ENCODE measurements at regions not wholly inside any gene's neighbourhood (a gene's known extent, or its start where the extent isn't known, plus 50 kb on each side); places are given as distances from the start of the nearest gene placed in this dataset.

DNA sequence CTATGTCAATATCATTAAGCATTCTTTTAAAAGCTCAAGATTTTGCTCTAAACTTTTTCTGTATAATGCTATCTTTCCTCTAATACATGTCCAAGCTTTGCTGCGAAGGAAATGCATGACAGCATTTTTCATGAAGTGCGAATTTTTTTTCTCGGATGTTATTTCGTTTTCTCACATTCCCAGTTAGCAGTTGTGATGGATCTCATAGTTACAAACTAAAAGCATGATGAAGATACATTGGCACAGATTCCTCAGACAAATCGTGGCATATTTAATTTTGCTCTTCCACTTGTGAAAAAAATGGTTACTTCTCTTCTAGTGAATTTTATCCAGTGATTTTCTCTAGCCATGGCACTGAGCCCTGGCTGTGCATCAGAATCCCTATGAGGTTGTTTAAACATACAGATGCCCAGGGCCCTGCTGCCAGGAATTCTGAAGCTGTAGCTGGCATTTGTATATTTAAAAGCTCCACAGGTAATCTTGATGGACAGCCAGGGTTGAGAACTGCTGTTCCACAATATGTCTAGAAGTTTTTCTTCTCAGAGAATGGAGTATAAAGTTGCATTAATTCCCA is 299.8 kb upstream of the NEBL start:
- DNase-seq = no peak

DNA sequence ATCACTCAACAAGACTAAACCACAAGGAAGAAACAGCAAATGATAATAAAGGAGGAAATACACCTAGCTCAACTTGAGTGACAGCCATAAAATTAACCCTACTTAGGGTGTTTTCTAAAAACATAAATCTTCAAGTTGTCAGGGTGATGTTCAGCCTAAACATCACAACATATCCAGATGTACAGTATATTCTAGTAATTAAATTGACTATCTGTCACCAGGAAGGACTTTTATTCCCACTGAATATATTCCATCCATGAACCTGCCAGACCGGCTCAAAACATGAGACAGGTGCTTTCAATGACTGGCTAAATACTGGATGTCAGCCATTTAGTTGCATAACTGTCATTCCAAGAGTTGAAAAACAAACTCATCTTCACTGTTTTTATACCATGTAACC is 298.1 kb upstream of the NEBL start:
- DNase-seq = no peak

DNA sequence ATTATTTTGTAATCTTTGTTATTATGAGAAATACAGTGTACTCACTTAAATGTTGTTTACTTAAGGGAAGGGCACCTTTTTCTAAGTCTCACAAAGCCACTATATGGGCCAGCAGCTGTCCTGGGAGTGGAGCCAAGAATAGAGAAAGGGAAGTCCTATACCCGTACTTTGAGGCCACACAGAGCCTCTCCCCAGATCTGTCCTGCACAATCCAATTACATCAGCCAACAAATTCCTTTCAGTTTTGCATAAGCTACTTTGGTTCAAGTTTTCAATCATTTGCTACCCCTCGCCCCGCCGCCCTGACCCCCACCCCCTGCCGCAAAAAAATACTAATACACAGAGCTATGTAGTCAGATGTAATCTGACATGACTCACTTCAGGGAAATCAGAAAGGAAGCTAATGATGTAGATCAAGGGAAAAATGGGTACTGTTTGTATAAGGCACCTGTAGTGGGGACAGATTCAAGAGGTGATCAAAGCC is 297.4 kb upstream of the NEBL start:
- DNase-seq = no peak

DNA sequence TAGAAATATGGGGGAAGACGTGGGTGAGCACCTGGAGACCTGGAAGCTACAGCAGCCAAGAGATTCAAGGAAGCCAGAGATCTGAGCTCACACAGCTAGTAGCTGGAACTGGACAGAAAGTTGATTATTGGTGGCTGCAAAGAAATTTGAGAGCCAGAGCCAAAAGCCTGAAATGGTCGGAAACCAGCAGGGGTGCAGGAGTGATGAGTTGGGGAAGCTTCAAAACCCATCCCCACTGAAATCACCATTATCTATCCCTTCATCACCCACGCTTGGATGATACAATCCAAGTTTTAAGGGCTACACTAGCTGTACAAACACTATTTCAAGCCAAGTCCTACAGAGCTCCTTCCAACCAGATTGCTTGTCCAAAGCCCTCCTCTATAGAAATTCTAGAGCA is 296.1 kb upstream of the NEBL start:
- no peak for DNase-seq

DNA sequence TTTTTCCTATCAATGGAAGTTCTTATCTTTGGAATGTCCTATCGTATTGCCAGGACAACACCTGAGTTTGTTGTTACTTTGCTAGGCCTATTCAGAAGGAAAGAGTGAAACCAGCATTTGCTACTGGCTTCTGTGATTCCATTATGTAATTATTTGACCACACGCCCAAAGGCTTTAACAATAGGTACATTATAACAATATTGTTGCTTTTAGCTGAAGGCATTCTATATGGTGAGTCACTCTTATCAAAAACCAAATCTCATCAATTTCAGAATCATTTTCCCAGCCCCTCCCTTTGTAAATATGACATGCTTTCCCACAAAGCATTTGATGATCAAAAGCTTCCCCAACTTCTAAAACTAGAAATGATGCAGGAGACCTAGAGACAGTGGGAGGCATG is 294.4 kb upstream of the NEBL start:
- DNase-seq = no peak

DNA sequence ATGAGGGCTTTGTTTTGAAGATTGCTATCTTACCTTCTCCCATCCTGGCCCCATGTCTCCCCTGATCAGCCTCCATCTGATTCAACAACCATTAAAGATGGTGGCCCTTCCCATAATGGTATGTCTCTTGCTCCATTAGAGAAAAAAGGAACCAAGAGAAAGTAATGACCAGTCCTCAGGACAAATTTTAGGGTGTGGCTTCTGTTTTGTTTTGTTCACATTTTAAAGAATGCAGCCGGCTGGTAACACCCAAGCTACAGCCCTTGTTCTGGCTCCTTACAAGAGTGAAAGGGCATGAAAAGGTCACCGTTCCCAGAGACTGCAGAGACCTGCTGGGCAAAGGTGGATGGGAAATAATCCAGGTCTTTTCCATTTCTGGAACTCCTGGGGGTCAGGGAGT is 287.9 kb upstream of the NEBL start:
- no peak for DNase-seq

DNA sequence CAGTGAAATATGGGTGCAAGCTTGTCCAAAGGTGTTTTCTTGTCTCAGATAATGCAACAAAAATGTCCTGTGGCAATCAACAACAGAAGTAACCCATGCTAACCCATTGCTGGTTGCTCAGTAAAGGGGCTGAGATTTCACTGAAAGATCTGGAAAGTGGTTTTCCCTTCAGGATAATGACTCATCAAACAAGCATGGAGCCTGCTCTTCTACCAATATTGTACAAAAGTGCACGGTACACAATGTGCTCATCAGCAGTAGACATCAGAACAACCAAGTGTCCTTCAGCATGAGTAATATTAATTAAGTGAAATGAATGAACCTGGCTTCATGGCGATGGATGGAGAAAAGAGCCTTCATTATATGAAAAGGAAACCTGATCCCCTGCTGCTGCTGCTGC is 287.1 kb upstream of the NEBL start:
- DNase-seq = no peak

DNA sequence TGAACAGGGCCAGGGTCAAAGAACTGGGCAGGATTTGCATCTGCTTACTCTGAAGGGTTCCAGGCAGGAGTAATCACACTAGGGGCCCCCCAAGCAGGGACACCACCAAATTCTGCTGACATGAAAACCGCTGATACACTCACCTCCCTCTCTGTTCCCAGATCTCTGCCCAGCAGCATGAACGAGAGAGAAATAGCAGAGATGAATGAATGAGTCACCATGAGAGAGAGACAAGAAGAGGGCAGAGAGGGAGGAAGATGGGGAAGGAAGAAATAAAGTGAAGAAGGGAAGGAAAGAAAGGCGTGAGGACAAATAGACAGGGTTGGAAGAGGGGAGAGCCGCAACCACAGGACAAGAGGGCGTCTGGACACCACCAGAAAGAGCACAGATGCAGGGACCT is 285.9 kb upstream of the NEBL start:
- no peak for DNase-seq

DNA sequence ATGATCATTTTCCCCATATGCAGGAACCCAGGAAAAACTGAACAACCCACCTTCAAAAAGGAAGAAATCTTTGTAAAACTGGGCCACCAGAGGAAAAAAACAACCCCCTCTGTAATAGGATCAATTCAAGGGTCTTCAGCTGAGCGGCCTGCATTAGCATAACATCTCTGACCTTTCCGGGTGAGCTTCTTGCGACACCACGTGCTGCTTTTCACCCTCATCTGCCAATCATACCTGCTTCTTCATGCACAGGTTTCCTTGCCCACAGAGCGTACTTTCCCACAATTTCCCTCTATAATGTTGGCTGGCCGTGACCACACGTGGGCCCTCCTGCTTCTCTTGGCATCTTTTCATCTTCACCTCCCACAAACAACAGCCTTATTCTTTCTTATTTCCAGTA is 284.3 kb upstream of the NEBL start:
- no peak for DNase-seq

DNA sequence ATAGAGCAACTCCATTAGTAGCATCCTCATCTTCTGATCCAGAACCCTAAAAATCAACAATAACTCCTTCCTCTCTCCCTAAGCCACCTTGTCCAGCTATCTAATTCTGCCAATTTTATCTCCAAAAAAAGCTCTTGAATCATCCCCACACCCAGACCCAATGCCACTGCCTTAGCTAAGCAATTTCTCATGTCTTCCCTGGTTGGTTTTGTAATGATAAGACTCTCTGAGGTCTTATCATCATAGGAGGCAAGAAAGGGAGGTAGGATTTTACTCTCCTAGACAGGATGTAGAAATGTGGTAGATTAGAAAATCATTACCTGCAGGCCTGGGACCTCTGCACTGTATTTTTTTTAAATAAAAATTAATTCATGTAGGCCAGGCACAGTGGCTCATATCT is 283.5 kb upstream of the NEBL start:
- DNase-seq = no peak

DNA sequence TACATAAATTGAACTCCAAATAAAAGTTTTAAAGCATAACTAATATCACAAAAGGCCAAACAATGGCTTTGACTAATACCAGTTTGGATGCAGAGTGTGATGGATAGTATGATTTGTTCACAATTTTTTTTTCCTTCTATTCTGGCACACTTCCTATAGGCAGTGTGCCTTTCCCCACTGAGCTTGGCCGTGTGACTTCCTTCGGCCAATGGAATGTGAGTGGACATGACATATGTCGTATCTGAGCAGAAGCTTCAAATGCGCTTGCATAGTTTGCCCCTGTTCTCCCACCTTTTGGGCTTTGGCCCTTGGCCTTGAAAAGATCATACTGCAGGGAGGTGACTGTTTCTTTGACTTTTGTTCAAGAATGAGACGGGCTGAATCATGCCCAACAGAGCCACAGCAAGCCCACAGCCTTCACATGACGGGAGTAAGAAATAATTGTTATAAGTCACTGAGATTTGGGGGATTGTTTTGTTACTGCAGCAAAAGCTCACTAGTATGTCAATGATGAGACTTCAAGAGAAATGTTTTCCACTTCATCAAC is 279.9 kb upstream of the NEBL start:
- no peak for DNase-seq

DNA sequence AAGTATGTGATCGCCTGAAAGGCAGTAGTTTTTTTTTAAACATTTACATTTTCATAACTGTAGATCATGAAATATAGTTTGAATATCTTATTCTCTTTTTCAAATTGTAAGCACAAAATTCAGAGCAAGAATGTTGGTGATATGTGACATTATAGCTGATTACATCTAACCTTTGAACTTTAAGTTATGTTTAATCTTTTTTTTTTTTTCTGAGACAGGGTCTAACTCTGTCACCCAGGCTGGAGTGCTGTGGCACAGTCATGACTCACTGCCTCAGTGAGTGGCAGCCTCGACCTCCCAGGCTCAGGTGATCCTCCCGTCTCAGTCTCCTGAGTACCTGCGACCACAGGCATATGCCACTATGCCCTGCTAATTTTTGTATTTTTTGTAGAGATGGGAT is 278.7 kb upstream of the NEBL start:
- DNase-seq = no peak

DNA sequence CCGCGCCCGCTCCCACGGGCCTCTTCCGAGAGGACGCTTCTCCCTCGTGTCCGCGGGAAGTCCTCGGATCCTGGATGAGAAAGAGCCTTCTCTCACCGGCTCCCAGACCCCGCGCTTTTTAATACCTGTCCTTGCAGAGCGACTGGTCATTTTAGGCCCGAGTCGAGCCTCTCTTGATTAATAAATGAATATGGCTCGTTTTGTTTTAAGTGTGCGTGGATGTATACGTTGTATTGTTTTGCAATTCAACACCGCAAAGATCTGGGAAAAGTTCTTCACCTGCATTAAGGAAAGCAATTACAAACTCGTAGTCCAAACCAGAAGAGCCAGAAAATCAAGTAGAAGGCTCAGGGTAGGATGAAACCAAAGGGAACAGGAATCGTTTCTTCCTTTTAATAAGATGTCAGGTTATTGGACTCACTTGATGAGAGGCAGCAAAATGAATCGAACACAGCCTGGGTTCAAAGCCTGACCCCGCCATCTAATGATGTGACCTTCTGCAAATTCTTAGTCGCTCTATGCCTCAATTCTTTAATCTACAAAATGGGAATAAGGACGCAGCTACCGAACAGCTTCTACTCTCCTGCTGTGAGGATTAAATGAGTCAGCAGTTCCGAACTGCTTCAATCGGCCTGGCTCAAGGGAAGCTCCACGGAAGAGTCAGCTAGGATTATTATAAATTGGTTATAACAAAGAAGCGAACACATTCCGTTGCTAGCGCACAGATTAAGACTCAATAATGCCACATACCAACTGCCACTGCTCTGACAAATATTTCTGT is 277.8 kb upstream of the NEBL start:
- DNase-seq = no peak

DNA sequence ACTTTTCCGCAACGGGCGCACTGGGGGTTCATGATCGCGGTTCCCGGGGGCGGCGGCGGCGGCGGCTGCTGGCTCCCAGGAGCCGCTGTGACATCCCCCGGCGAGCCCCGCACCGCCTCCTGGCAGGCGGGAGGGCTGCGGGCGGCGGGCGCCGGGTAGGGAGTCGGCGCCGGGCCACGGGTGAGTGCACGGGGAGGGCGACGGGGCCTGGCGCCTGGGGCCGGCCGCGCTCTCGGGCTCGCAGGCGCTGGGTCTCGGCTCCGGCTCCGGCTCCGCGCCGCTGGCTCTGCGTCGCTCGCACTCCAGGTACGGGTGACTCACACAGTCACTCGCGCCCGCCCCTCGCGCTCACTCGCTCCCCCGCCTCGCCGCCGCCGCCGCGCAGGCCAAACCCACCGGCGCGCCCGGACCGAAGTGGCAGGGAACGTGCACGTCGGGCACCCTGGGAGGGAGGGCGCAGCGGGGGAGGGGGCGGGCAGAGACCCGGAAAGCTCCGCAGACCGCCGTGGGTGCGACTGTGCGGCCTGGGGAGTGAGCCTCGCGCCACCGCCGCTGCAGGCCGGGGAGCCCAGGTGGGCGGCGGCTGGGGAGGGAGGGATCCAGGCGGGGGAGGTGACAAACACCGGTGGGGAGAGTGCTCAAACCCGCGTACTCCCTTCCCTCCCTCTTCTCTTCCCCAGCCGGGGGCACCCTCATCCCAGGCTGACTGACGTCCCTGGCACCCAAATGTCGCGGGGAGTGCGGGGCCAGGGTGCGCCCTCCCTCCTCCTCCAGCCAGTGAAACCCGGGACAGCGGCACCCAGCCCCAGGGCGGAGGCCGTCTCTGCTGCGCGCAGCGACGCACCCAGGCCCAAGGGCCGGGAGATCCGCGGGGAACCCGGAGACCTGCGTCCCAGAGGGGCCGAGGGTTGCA is 276.9 kb upstream of the NEBL start:
- DNase-seq = no peak

DNA sequence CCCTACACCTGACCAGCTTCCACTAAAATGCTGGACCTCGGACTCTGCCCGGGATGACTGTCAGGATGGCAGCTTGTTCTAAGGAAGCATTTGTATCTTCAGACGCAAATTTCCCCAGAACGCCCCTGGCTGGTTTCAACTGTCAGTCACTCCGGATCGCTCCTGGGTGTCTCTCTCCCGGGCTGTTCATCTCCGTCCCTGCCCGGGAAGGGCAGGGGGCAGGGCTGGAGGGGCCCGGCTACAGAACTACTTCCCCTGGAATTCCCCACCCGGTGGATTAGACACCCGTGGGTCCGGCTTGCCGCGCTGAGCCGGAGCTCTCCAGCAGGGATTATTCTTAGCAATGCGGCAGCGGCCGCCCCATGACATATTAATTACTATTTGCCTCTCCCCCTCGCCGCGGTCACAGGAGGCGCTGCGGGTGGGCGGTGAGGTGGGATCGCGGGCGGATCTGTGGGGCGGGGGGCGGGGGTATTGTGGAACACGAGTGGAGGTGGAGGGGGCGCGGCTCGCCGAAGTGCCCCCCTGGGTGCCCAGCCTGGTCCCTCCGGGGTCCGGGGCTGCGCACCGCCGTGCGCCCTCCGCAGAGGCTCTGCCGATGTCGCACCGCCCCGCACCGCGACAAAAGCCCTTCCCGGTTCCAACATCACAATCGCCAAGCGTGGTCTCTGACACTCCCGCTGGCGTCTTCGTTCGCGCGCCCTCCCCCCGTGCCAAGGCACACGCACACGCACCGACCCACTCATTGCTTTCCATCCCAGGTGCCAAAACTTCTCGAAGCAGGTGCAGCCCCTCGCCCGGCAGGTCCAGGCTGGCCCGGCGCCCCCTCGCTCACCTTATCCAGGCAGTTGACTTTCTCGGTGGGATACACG is 276.1 kb upstream of the NEBL start:
- no peak for DNase-seq

DNA sequence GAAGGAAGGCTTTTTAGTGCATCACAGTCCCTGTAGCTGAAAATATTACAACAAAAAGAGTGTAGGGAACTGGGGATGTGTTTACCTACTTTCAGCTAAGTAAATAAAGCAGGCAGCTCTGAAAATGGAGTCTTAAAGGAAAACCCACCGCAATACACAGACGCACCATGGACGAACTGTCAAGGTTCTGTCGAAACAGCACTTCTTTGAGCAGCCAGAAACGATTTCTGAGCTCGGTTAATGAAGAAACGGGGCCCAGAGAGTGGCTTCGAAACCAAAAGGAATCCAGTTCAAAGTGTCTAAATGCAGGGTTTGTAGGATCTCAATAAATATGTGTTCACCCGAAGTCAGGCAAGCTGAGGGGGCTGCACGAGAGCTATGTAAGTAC is 275.4 kb upstream of the NEBL start:
- DNase-seq = no peak

DNA sequence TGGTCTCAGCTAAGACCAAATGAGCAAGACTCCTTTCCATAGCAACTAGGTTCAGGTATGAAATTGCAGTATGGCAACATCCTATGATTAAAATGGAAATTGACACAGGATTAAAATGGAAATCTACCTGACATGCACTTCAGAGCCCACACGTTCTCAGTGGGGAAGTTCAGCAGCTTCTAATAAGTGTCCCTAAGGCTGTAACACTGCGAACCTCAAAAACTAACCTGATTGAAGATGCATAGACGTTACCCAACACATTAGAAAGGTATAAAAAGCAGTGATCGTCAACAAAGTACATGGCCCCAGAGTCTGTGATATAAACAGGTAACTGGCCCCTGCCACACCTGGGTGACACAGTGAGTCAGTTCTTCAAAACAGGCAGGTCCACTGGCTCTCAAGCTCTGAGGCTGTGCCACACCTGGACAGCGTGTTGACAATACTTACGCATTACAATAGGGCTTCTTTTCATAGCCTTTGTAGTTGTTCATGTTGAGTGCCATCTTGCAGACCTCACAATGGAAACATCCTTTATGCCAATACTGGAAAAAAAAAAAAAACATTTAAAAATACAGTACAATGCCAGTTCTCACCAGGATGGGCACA is 274.9 kb upstream of the NEBL start:
- DNase-seq = no peak

DNA sequence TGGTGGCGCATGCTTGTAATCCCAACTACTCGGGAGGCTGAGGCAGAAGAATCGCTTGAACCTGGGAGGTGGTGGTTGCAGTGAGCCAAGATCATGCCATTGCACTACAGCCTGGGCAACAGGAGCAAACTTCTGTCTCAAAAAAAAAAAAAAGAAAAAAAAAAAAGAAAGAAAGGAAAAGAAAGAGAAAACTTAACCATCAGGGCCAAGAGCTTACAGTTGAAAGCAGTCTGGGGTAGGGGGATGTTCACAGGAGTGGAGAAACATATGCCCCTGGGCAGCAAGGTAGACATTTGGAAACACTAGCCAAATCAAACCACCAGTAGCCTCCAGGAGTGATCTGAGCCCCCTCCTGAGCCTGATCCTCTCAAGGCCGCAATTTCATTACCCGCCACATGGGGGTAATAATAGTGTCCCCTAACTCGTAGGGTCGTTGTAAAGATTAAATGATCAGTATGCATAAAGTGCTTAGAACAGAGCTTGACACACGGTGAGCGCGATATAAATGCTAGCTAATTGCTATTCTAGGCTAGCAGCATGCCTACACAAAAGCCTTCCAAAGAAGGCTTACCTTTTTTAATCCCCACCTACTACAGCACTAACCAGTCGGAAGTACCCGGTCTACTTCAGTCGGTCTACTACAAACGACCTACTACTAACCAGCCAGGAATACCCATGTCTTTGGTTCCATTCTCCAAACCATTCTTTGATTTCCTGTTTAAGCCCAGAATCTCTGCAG is 274.3 kb upstream of the NEBL start:
- no peak for DNase-seq

DNA sequence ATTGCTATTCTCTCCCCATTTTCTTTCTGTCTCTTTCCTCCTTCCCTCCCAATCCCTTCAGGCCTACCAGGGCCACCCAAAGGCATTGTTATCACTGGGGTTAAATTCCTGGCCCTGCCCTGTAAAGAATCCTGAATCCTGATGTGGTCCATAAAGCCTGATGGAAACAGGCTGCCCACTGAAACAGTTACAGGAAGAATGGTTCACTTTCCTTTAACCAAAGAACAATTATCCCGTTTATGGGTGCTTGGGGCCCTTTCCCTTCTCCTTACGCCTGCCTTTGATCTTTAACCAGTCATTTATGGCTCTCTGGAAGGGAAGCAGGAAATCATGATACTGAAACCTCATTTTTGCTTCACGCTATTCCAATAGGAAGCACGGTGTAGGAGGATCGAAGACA is 273.1 kb upstream of the NEBL start:
- DNase-seq = no peak

DNA sequence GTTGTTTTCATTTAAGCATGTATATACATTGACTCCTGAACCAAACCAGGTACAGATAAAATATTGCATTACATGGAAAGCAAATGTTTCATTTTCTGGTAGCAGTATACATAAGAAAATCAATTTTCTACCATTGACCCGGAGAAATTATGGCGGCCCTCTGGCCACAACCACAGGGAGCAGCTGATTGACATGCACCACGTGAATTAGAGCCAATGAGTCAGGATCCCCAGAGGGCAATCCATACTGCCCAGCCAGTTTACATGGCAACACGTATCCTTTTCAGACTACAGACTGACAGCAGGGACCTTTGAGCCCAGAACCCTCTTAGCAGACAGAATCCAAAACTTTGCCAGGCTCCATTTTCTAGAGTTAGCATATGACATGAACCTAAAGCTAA is 272.2 kb upstream of the NEBL start:
- no peak for DNase-seq

DNA sequence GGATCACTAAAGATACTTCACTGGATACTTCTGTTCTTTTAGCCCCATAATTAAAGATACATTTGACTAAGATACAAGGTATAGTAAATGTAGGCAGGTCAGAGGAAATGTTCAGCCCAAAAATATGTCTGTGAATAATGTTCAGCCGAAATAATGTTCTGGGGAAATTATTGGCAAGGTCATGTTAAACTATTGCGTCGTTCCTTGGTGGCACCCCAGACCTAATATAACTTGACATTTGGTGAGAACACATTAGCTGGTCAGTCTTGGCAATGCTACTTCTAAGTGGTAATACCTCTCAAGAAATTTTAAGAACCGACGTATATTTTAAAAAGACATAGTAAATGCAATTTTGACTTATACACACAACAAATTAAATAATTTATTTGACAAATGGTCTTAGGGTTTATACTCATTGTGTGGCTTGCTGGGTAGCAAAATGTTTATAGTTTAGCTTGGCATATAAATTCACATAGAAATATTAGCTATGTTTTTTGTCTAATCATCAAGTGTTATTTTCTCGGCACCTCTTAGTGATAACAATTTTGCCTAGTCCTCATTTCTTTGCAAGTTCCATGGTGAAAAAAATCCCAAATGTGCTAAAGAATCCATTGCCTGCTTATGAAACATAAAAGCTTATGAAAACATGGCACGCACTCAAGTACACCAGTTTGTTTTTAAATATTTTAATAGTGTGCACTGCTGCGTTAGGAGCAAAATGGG is 270.3 kb upstream of the NEBL start:
- DNase-seq = no peak
